ENCODE measurements at regions not wholly inside any gene's neighbourhood (a gene's known extent, or its start where the extent isn't known, plus 50 kb on each side); places are given as distances from the start of the nearest gene placed in this dataset.

DNA sequence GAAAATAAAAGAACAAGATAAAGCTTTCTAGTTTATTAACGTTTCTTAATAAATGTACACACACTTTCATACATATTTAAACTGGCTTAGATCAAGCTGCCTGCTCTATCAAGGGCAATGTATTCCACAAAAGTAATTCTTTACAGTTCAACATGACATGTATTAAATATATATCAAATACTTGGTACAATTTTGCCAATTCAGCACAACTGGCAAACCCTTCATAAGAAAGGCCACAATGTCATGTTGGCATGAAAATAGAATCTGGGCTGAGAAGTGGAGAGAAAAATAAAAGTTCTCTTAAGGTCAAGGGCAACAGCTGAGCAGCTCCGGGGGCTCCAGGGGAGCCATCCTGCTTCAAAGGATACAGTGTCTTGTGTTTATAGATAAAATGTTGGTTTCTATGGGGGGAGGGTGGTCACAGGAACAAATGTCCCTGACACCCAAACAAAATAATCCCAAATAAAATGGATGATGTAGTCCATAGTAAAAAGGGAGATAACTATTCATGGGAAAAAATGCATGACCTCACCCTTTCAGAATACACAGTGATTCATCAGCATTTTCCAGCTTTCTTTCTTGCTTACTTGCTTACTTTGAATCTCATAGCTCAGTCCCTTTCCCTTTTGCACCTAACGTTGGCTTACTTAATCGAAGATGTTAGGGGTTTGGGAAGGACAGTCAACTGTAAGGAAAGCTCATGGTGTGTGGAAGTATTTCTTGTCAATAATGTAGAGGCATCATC is 494.9 kb downstream of the NYAP2 start:
- no peaks in the 10 kb centered on the region for H3K36me3 Mint-ChIP-seq (ENCODE audit: insufficient read depth)

DNA sequence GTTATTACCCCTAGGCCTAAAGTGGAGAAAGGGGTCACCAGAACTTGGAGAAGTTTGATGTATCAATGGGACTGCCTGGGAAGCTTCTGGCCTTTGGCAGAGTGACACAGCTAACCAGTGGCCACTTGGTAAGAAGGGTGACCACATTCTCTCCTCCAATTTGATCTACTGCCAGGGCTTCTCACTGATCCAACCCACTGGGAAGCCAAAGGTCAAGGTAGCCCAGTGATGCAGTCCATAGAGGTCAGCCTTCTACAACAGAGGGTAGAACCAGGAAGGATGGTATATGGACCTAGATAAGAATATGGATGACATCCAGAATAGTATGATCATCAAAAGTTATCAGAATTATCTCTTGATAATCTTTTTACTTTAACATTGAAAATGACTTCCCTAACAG is 493.6 kb downstream of the NYAP2 start:
- DNase-seq (no peak), ATAC-seq (no peak)
- Mint-ChIP-seq H3K36me3 (ENCODE audit: insufficient read depth) (no peaks in the 10 kb centered on the region), H3K9me3 (no peaks in the 10 kb centered on the region), H3K4me3 (no peak overlapping the region), H3K27me3 (ENCODE audit: low read depth) (peaks cover 5% of the 10 kb centered on the region), H3K4me1 (ENCODE audit: low read depth) (no peaks in the 10 kb centered on the region)

More for the DNA sequence above, 494.9 kb downstream of the NYAP2 start:
- H3K9me3 Mint-ChIP-seq = no peaks in the 10 kb centered on the region
- peaks cover 5% of the 10 kb centered on the region for H3K27me3 Mint-ChIP-seq (ENCODE audit: low read depth)
- no peak for ATAC-seq
- DNase-seq = no peak
- no peak overlapping the region for H3K4me3 Mint-ChIP-seq
- H3K4me1 Mint-ChIP-seq (ENCODE audit: low read depth) = no peaks in the 10 kb centered on the region

DNA sequence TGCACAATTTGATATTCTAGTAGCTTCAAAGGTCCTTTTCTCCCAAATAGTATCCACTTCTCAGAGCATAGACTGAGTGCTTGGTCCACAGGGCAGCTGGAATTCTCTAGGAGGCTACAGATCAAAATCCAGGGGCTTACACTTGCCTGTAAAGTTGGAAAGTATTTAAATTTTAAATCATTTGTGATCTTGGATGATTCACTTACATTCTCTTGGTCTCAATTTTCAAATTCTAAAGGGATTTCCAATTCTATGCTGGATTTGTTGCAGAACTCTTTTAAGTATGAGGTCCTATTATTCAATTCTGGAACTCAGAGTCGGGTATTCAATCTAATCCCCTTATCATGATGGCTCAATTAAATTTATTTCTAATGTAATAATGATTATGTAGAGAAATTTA is 492.3 kb downstream of the NYAP2 start:
- no peak for ATAC-seq

DNA sequence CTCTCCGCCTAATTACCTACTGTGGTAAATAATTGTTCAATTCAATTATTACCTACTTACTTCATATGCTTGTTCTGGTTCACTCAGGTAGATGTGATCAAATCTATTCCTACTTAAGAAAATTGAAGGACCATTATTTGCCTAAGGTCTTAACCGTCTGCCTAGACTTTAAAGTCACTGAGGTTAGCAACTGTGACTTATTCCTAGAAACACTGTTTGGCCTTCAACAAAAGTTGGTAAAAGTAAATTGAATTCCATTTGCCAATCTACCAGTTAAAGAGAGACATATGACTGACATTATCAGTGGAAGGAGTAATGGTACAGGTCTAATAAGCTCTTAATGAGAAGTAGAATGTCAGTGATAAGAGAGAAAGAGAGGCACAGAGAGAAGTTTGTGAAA is 491.5 kb downstream of the NYAP2 start:
- Mint-ChIP-seq H3K27me3 (ENCODE audit: low read depth) (peaks cover 5% of the 10 kb centered on the region), H3K36me3 (ENCODE audit: insufficient read depth) (no peaks in the 10 kb centered on the region), H3K4me3 (no peak overlapping the region), H3K9me3 (no peaks in the 10 kb centered on the region), H3K4me1 (ENCODE audit: low read depth) (no peaks in the 10 kb centered on the region)
- ATAC-seq (no peak), DNase-seq (no peak)

More for the DNA sequence above, 492.3 kb downstream of the NYAP2 start:
- Mint-ChIP-seq H3K4me1 (ENCODE audit: low read depth) (no peaks in the 10 kb centered on the region), H3K36me3 (ENCODE audit: insufficient read depth) (no peaks in the 10 kb centered on the region), H3K9me3 (no peaks in the 10 kb centered on the region), H3K4me3 (no peak overlapping the region), H3K27me3 (ENCODE audit: low read depth) (peaks cover 5% of the 10 kb centered on the region)
- DNase-seq = no peak

DNA sequence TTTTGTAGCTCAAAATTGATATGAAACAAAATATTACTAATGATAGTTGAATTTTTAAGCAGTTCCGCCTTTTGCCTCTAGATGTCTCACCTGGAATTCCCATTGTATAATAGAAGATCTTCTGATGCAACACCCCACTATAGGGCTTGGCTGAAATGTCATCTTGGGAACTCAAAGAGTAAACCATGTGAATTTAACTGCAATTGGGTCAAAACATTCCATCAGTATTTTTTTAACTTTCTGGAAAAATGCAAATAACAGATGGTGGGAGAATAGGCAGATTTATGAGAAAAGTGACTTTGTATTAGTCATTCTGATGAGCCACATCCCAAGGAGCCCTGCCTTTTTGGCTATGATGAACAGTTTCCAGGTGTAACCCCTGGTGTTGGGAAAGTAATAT is 489.9 kb downstream of the NYAP2 start:
- no peak for DNase-seq

DNA sequence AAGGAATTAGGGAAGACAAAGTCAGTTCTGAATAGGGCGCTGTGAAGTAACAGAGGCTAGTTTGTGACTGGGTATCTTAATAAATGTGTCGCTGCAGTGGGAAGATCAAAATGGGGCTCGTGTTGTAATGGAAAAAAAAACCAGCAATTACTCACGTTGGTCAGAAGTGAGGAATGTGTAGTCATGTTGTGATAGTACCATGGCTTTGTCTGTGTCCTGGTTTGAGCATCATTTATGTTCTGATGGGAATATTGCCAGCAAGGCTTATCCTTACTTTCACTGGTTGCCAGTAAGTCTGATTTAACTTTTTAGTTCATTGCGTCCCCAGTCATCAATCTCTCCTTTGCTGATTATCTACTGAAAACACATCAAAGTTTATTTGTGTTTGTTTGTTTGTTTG is 467.6 kb downstream of the NYAP2 start:
- H3K9me3 Mint-ChIP-seq = no peaks in the 10 kb centered on the region
- DNase-seq (no peak), ATAC-seq (no peak)
- no peaks in the 10 kb centered on the region for H3K27me3 Mint-ChIP-seq (ENCODE audit: low read depth)
- H3K4me3 Mint-ChIP-seq = no peak overlapping the region
- H3K36me3 Mint-ChIP-seq (ENCODE audit: insufficient read depth) = no peaks in the 10 kb centered on the region
- H3K4me1 Mint-ChIP-seq (ENCODE audit: low read depth) = no peaks in the 10 kb centered on the region

More for the DNA sequence above, 489.9 kb downstream of the NYAP2 start:
- ATAC-seq = no peak
- Mint-ChIP-seq H3K36me3 (ENCODE audit: insufficient read depth) (no peaks in the 10 kb centered on the region), H3K4me1 (ENCODE audit: low read depth) (no peaks in the 10 kb centered on the region), H3K4me3 (no peak overlapping the region), H3K9me3 (no peaks in the 10 kb centered on the region), H3K27me3 (ENCODE audit: low read depth) (peaks cover 5% of the 10 kb centered on the region)

DNA sequence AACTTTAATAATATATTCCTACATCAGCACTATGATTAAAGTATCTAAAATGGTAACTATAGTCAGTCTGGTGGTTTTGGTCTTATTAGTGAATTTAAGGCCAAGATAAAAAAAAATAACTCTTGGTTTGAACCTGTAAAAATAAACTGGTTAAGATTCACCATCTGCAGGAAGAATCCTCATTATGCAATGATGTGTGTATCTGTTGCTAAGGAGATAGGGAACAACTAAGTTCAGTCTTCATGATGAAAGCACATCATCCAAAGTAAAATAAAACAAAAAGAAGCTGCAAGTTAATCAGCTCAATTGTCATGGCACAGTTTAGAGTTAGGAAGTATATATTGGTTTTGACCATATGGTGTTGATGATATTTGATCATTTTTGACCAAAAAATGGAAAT is 466.0 kb downstream of the NYAP2 start:
- H3K9me3 Mint-ChIP-seq = no peaks in the 10 kb centered on the region
- ATAC-seq = no peak
- H3K27me3 Mint-ChIP-seq (ENCODE audit: low read depth) = no peaks in the 10 kb centered on the region
- no peak overlapping the region for H3K4me3 Mint-ChIP-seq
- no peaks in the 10 kb centered on the region for H3K4me1 Mint-ChIP-seq (ENCODE audit: low read depth)
- no peaks in the 10 kb centered on the region for H3K36me3 Mint-ChIP-seq (ENCODE audit: insufficient read depth)
- no peak for DNase-seq

DNA sequence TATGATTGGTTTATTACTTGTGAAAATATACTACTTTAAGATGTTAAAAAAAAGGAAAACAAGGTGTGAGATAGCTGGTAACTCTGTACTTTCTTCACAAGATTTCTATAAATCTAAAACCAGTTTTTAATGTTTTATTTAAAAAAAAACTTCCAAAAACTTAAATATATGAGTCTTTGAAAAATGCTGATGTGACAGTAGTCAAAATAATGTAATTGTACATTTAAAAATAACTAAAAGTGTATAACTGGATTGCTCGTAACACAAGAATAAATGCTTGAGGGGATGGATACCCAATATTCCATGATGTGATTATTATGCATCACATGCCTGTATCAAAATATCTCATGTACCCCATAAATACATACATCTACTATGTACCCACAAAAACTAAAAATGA is 464.9 kb downstream of the NYAP2 start:
- ATAC-seq = no peak
- no peaks in the 10 kb centered on the region for H3K4me1 Mint-ChIP-seq (ENCODE audit: low read depth)
- no peak for DNase-seq
- H3K36me3 Mint-ChIP-seq (ENCODE audit: insufficient read depth) = no peaks in the 10 kb centered on the region
- no peak overlapping the region for H3K4me3 Mint-ChIP-seq
- no peaks in the 10 kb centered on the region for H3K27me3 Mint-ChIP-seq (ENCODE audit: low read depth)
- peaks cover 3% of the 10 kb centered on the region for H3K9me3 Mint-ChIP-seq

DNA sequence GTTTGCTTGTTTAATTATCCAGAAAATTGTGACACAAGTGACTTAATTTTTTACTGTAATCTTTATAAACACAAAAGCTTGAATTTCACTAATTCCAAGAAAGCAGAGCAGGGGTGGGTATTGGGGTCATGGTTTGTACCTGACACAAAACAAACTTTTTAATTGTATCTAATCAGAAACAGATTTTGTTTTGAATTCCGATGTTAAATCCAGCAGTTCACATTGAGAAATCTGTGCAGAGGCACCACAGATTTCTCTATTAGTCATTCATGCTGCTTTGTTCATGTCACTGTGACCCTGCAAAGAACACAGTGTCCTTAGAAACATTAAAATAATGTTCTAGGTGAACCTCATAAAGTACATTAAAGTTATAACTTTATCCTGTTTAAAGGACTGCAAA is 443.4 kb downstream of the NYAP2 start:
- Mint-ChIP-seq H3K27me3 (ENCODE audit: low read depth) (no peaks in the 10 kb centered on the region), H3K4me1 (ENCODE audit: low read depth) (no peaks in the 10 kb centered on the region), H3K9me3 (no peaks in the 10 kb centered on the region), H3K4me3 (no peak overlapping the region), H3K36me3 (ENCODE audit: insufficient read depth) (no peaks in the 10 kb centered on the region)
- no peak for DNase-seq
- ATAC-seq = no peak

DNA sequence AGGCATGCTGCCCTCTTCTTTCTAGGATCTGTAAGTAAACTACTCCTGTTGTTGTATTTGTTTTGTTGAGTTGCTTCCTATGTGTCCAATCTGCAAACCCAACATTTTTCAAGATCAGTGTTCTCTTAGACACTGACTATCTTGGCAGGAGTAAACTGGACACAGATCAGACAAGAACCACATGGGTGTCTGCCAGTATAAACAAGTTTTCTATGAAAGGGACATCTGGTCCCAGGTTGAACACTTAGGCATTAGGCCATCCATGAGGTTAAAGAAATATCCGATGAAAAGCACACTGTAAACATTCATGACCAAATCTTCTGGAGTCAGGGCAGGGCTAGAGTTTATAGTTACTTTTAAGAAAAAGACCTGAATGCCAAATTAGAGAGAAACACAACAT is 441.8 kb downstream of the NYAP2 start:
- ATAC-seq (no peak), DNase-seq (no peak)
- H3K9me3 Mint-ChIP-seq = no peaks in the 10 kb centered on the region
- no peaks in the 10 kb centered on the region for H3K36me3 Mint-ChIP-seq (ENCODE audit: insufficient read depth)
- H3K4me3 Mint-ChIP-seq = no peak overlapping the region
- H3K4me1 Mint-ChIP-seq (ENCODE audit: low read depth) = no peaks in the 10 kb centered on the region
- no peaks in the 10 kb centered on the region for H3K27me3 Mint-ChIP-seq (ENCODE audit: low read depth)

DNA sequence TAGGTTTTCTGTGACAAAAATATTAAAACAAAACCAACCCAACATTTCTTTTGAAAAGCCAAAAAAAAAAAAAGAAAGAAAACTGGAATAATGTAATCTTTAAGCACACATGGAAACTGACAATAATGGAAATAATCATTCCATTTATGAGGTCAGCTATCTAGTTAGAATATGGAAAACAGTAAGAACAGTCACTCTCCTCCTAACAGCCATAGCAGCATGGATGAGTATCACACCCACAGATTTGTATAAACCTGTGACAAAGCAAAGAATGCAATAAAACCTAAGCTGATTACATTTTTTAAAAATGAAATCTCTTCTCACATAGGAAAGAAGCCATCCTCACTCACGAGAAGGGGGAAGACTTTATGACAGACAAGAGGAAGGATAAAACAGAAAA is 437.8 kb downstream of the NYAP2 start:
- Mint-ChIP-seq H3K9me3 (no peaks in the 10 kb centered on the region), H3K4me3 (no peak overlapping the region), H3K4me1 (ENCODE audit: low read depth) (no peaks in the 10 kb centered on the region), H3K36me3 (ENCODE audit: insufficient read depth) (no peaks in the 10 kb centered on the region), H3K27me3 (ENCODE audit: low read depth) (no peaks in the 10 kb centered on the region)
- DNase-seq (no peak), ATAC-seq (no peak)

DNA sequence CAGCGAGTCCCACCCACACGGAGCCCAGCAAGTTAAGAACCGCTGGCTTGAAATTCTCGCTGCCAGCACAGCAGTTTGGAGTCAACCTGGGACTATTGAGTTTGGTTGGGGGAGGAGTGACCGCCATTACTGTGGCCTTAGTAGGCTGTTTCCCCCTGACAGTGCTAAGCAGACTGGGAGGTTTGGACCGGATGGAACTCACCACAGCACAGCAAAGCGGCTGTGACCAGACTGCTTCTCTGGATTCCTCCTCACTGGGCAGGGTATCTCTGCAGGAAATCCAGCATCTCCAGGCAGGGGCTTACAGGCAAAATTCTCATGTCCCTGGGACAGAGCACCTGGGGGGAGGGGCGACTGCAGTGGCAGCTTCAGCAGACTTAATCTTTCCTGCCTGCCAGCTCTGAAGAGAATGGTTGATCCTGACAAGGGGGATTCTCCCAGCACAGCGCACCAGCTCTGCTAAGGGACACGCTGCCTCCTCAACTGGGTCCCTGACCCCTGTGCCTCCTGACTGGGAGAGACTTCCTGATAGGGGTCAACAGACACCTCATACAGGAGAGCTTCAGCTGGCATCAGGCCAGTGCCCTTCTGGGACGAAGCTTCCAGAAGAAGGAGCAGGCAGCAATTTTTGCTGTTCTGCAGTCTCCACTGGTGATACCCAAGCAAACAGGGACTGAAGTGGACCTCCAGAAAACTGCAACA is 425.4 kb downstream of the NYAP2 start:
- Mint-ChIP-seq H3K4me3 (no peak overlapping the region), H3K27me3 (ENCODE audit: low read depth) (peaks cover 2% of the 10 kb centered on the region), H3K9me3 (peaks cover 8% of the 10 kb centered on the region), H3K36me3 (ENCODE audit: insufficient read depth) (no peaks in the 10 kb centered on the region), H3K4me1 (ENCODE audit: low read depth) (no peaks in the 10 kb centered on the region)
- no peak for DNase-seq
- no peak for ATAC-seq

DNA sequence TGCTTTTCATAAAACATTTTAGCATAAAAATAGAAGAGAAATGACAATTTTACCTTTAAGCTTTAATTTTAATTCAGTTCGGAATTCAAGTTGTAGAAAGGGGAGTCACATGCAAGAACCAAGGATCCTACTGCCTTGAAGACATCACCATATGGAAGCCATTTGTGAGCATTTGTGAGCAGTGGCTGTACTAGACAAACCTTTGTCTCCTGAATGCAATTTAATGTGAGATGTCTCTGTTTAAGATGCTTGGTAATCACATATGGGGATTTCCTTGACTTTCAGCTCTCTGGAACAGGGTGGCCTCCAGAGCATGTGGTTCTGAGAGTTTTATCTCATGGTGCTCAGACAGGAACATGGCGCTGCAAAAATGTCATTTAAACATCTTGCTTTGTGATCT is 421.8 kb downstream of the NYAP2 start:
- Mint-ChIP-seq H3K9me3 (peaks cover 8% of the 10 kb centered on the region), H3K4me3 (no peak overlapping the region), H3K36me3 (ENCODE audit: insufficient read depth) (no peaks in the 10 kb centered on the region), H3K4me1 (ENCODE audit: low read depth) (no peaks in the 10 kb centered on the region), H3K27me3 (ENCODE audit: low read depth) (peaks cover 2% of the 10 kb centered on the region)
- no peak for ATAC-seq
- DNase-seq = no peak

DNA sequence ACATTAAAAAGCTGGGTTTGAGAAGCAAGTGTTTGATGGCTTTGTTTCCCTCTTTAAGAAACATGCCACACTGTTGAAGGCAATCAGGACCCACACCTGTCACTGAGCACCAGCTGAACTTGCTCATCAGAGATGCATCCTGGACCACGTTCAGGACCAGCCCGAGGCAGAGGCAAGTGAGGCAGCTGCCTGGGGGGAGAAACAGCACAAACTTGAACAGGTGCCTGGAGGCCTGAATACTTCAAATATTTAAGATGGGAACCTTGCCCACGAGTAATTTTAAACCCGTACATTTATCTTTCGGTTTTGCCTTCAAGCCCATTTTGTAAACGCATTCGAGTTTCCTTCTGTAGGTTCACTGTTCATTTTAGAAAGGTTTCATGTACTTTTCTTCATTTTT is 421.3 kb downstream of the NYAP2 start:
- no peaks in the 10 kb centered on the region for H3K4me1 Mint-ChIP-seq (ENCODE audit: low read depth)
- no peaks in the 10 kb centered on the region for H3K36me3 Mint-ChIP-seq (ENCODE audit: insufficient read depth)
- peaks cover 4% of the 10 kb centered on the region for H3K9me3 Mint-ChIP-seq
- no peak overlapping the region for H3K4me3 Mint-ChIP-seq
- ATAC-seq = no peak
- no peak for DNase-seq
- peaks cover 2% of the 10 kb centered on the region for H3K27me3 Mint-ChIP-seq (ENCODE audit: low read depth)

DNA sequence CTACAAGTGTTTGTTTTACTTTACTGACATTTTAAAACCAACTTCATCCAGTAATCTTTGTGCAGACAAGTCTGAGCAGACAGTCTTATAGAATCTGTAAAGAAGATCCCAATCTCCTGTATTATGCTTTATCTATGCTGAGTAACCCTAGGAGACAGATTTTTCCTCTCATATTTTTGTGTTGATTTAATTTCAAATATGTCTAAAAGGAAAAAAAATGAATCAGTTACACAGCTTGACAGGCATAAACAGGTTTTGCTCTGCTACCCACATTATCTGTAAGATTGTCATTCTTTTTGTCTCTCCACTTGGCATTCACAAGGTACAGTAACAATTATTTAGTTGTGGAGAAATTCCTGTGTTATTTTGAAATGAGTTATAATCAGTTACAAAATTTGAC is 415.0 kb downstream of the NYAP2 start:
- no peak for ATAC-seq
- no peaks in the 10 kb centered on the region for H3K4me1 Mint-ChIP-seq (ENCODE audit: low read depth)
- no peaks in the 10 kb centered on the region for H3K9me3 Mint-ChIP-seq
- no peak overlapping the region for H3K4me3 Mint-ChIP-seq
- DNase-seq = no peak
- no peaks in the 10 kb centered on the region for H3K27me3 Mint-ChIP-seq (ENCODE audit: low read depth)
- no peaks in the 10 kb centered on the region for H3K36me3 Mint-ChIP-seq (ENCODE audit: insufficient read depth)
